ENCODE measurements at regions not wholly inside any gene's neighbourhood (a gene's known extent, or its start where the extent isn't known, plus 50 kb on each side); places are given as distances from the start of the nearest gene placed in this dataset.

DNA sequence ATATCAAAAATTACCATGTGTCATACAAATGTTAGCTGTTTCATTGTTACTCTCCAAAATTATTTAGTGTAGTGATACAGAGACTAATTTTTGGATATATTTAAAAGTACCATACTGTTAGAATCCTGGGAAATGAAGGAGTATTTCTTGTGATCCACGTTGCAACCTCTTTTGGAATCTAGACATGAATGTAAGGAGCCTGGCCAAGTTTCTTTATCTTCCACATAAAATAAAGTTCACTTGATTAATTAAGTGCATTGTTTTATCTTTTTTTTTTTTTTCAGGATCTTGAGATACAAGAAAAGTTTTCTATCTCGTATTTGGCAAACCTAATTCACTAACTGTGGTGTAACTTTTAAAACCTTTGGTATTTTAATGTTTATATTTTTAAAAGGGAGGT lies 270.7 kb downstream of the SOX4 start:
- TF ChIP-seq, protein P1, sequence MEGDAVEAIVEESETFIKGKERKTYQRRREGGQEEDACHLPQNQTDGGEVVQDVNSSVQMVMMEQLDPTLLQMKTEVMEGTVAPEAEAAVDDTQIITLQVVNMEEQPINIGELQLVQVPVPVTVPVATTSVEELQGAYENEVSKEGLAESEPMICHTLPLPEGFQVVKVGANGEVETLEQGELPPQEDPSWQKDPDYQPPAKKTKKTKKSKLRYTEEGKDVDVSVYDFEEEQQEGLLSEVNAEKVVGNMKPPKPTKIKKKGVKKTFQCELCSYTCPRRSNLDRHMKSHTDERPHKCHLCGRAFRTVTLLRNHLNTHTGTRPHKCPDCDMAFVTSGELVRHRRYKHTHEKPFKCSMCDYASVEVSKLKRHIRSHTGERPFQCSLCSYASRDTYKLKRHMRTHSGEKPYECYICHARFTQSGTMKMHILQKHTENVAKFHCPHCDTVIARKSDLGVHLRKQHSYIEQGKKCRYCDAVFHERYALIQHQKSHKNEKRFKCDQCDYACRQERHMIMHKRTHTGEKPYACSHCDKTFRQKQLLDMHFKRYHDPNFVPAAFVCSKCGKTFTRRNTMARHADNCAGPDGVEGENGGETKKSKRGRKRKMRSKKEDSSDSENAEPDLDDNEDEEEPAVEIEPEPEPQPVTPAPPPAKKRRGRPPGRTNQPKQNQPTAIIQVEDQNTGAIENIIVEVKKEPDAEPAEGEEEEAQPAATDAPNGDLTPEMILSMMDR (conservative IDR thresholded peaks at IDR 0.05; ENCODE audit: low read length): no peak
- TF ChIP-seq EZH2phosphoT487 (IDR thresholded peaks at IDR 0.05; ENCODE audit: borderline replicate concordance): no peak

All from Loucy (cell line).